Fibroblast of mammary gland (primary cell): ENCODE measurements at regions not wholly inside any gene's neighbourhood (a gene's known extent, or its start where the extent isn't known, plus 50 kb on each side); places are given as distances from the start of the nearest gene placed in this dataset.
"Not testable (repeated sequence)": the region's sequence is repeated elsewhere in the genome, so short reads cannot be mapped to it uniquely, and the experiment has no call there.

Experiments
- DNase-seq: peaks from one replicate; pipeline ENCODE4 v3.0.0-alpha.2; 2010; ENCODE audit warnings: low read depth
- H3K4me3 ChIP-seq: 2 replicates; pipeline ENCODE4 v1.5.1; 2011; ENCODE audit warnings: low read depth, mild to moderate bottlenecking, low read length, moderate library complexity; ENCODE audit not compliant: control insufficient read depth
- TF ChIP-seq, protein P1 (sequence below): conservative IDR thresholded peaks from 2 replicates; pipeline ENCODE4 v1.5.1; 2011; ENCODE audit warnings: low read depth, low read length, inconsistent platforms; ENCODE audit not compliant: control insufficient read depth, insufficient read depth

- no peak overlapping the region for H3K4me3 ChIP-seq
- TF ChIP-seq, protein P1, sequence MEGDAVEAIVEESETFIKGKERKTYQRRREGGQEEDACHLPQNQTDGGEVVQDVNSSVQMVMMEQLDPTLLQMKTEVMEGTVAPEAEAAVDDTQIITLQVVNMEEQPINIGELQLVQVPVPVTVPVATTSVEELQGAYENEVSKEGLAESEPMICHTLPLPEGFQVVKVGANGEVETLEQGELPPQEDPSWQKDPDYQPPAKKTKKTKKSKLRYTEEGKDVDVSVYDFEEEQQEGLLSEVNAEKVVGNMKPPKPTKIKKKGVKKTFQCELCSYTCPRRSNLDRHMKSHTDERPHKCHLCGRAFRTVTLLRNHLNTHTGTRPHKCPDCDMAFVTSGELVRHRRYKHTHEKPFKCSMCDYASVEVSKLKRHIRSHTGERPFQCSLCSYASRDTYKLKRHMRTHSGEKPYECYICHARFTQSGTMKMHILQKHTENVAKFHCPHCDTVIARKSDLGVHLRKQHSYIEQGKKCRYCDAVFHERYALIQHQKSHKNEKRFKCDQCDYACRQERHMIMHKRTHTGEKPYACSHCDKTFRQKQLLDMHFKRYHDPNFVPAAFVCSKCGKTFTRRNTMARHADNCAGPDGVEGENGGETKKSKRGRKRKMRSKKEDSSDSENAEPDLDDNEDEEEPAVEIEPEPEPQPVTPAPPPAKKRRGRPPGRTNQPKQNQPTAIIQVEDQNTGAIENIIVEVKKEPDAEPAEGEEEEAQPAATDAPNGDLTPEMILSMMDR = peak; percentile 58
- DNase-seq = peak; percentile 56
Measured at GRCh38 chr4:67393699-67394281, 151.5 kb downstream of the CENPC start.

DNA sequence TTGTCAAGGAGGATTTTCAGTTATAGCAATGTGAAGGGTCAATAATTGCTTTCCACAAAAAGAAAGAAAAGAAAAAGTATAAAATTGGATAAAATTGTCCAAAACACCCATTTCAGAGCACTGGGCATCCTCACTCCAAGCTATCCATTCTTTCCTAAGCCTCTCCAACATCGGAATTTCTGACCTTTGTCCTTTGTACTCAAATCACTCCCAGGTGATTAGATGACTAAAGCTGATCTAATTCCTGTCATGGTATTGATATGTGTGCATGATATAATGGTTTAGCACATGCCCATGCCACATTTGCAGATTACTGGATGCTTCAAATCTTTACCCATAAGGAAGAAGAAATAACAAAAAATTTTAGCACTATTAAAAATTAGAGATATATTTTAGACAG, 152.3 kb downstream of the CENPC start:
- TF ChIP-seq, protein P1 = no peak
- H3K4me3 ChIP-seq = no peak overlapping the region
- no peak for DNase-seq

DNA sequence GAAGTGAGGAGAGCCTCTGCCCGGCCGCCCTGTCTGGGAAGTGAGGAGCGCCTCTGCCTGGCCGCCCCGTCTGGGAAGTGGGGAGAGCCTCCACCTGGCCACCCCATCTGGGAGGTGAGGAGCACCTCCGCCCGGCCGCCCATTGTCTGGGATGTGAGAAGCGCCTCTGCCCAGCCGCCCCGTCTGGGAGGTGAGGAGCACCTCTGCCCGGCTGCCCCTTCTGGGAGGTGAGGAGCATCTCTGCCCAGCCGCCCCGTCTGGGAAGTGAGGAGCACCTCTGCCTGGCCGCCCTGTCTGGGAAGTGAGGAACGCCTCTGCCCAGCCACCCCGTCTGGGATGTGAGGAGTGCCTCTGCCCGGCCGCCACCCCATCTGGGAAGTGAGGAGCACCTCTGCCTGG, 163.9 kb downstream of the CENPC start:
- DNase-seq, H3K4me3 ChIP-seq: not testable (repeated sequence)

DNA sequence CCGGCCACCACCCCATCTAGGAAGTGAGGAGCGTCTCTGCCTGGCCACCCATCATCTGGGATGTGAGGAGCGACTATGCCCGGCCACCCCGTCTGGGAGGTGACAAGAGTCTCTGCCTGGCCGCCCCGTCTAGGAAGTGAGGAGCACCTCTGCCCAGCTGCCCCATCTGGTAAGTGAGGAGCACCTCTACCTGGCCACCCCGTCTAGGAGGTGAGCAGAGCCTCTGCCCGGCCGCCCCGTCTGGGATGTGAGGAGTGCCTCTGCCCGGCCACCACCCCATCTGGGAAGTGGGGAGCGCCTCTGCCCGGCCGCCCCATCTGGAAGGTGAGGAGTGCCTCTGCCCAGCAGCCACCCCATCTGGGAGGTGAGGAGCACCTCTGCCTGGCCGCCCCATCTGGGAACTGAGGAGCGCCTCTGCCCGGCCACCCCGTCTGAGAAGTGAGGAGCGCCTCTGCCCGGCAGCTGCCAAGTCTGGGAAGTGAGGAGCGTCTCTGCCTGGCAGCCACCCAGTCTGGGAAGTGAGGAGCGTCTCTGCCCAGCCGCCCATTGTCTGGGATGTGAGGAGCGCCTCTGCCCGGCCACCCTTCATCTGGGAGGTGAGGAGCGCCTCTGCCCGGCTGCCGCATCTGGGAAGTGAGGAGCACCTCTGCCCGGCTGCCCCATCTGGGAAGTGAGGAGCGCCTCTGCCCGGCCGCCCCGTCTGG, 164.4 kb downstream of the CENPC start:
- not testable (repeated sequence) for DNase-seq, H3K4me3 ChIP-seq

DNA sequence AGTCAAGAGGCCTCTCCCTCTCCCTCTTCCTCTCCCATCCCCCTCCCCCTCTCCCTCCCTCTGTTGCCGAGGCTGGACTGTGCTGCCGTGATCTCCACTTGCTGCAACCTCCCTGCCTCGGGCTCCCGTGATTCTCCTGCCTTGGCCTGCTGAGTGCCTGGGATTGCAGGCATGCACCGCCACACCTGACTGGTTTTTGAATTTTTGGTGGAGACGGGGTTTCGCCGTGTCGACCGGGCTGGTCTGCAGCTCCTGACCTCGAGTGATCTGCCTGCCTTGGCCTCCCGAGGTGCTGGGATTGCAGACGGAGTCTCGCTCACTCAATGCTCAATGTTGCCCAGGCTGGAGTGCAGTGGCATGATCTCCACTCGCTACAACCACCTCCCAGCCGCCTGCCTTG, 165.1 kb downstream of the CENPC start:
- H3K4me3 ChIP-seq = no peak overlapping the region
- TF ChIP-seq, protein P1 = no peak
- no peak for DNase-seq

DNA sequence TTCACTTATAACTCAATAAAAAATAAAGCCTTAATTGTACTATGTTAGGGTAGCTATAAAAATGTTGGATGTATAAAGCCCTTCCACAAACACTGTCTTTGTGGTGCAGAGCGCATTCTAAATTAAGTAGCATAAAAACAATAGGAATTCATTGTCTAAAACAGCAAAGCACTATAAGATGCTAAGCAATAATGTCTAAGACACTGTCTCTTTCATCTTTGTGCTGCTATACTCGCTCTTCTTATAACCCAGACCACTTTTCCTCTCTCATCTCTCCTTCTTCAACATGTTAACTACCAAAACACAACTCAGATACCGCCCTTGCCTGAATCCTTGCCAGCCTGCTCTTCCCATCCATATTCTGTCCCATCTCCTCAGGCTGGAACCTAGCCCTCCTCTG, 170.0 kb downstream of the CENPC start:
- DNase-seq = no peak
- TF ChIP-seq, protein P1 = no peak
- H3K4me3 ChIP-seq = no peak overlapping the region

GRCh38 chr4:67371615-67372014, 173.7 kb downstream of the CENPC start:
- DNase-seq = no peak
- TF ChIP-seq, protein P1 = no peak
- H3K4me3 ChIP-seq = no peak overlapping the region
